ENCODE measurements at regions not wholly inside any gene's neighbourhood (a gene's known extent, or its start where the extent isn't known, plus 50 kb on each side); places are given as distances from the start of the nearest gene placed in this dataset.

- no peak for DNase-seq (ENCODE audit: low read depth)
- H3K4me3 ChIP-seq (ENCODE audit: low read depth, low read length) = no peak overlapping the region
- TF ChIP-seq CTCF (IDR thresholded peaks at IDR 0.05; ENCODE audit: low read depth, low read length, missing control alignments) = no peak
Observed at GRCh38 chr16:51057969-51058337, 93.1 kb downstream of the SALL1 start.

GRCh38 chr16:51057102-51057793 is 93.8 kb downstream of the SALL1 start:
- no peak overlapping the region for H3K4me3 ChIP-seq (ENCODE audit: low read depth, low read length)
- TF ChIP-seq CTCF (IDR thresholded peaks at IDR 0.05; ENCODE audit: low read depth, low read length, missing control alignments) = no peak
- no peak for DNase-seq (ENCODE audit: low read depth)

GRCh38 chr16:51056331-51056730 is 94.7 kb downstream of the SALL1 start:
- no peak for TF ChIP-seq CTCF (IDR thresholded peaks at IDR 0.05; ENCODE audit: low read depth, low read length, missing control alignments)
- no peak for DNase-seq (ENCODE audit: low read depth)
- H3K4me3 ChIP-seq (ENCODE audit: low read depth, low read length) = no peak overlapping the region

- DNase-seq (ENCODE audit: low read depth) = no peak
- no peak for TF ChIP-seq CTCF (IDR thresholded peaks at IDR 0.05; ENCODE audit: low read depth, low read length, missing control alignments)
- H3K4me3 ChIP-seq (ENCODE audit: low read depth, low read length) = no peak overlapping the region
Observed at GRCh38 chr16:51055434-51055833, 95.6 kb downstream of the SALL1 start.

- TF ChIP-seq CTCF (IDR thresholded peaks at IDR 0.05; ENCODE audit: low read depth, low read length, missing control alignments) = no peak
- H3K4me3 ChIP-seq (ENCODE audit: low read depth, low read length) = no peak overlapping the region
- DNase-seq (ENCODE audit: low read depth) = no peak
Observed at GRCh38 chr16:51053775-51054174, 97.3 kb downstream of the SALL1 start.

- no peak overlapping the region for H3K4me3 ChIP-seq (ENCODE audit: low read depth, low read length)
- no peak for TF ChIP-seq CTCF (IDR thresholded peaks at IDR 0.05; ENCODE audit: low read depth, low read length, missing control alignments)
- no peak for DNase-seq (ENCODE audit: low read depth)
Observed at GRCh38 chr16:51051671-51052070, 99.4 kb downstream of the SALL1 start.

- no peak for TF ChIP-seq CTCF (IDR thresholded peaks at IDR 0.05; ENCODE audit: low read depth, low read length, missing control alignments)
- DNase-seq (ENCODE audit: low read depth) = no peak
- H3K4me3 ChIP-seq (ENCODE audit: low read depth, low read length) = no peak overlapping the region
Observed at GRCh38 chr16:51050377-51050706, 100.7 kb downstream of the SALL1 start.
